ENCODE measurements at regions not wholly inside any gene's neighbourhood (a gene's known extent, or its start where the extent isn't known, plus 50 kb on each side); places are given as distances from the start of the nearest gene placed in this dataset.
"Not testable (repeated sequence)": the region's sequence is repeated elsewhere in the genome, so short reads cannot be mapped to it uniquely, and the experiment has no call there.

- no peak for DNase-seq
Observed at GRCh38 chr5:18749763-18750162, 1115.5 kb downstream of the TAF11L14 start.

GRCh38 chr5:18752317-18752716, 1118.1 kb downstream of the TAF11L14 start:
- DNase-seq, result no peak

GRCh38 chr5:18754201-18754600, 1119.9 kb downstream of the TAF11L14 start:
- DNase-seq, result no peak

GRCh38 chr5:18761801-18762200, 1127.5 kb downstream of the TAF11L14 start:
- no peak for DNase-seq

GRCh38 chr5:18764161-18764560, 1129.9 kb downstream of the TAF11L14 start:
- DNase-seq, result no peak

- no peak for DNase-seq
Observed at GRCh38 chr5:18765304-18765703, 1131.0 kb downstream of the TAF11L14 start.

GRCh38 chr5:18771097-18771610, 1136.9 kb downstream of the TAF11L14 start:
- no peak for DNase-seq

GRCh38 chr5:18772475-18772874, 1138.2 kb downstream of the TAF11L14 start:
- DNase-seq, result no peak

- DNase-seq, result no peak
Observed at GRCh38 chr5:18778225-18778624, 1144.0 kb downstream of the TAF11L14 start.

GRCh38 chr5:18789218-18789998, 1155.1 kb downstream of the TAF11L14 start:
- no peak for DNase-seq

- no peak for DNase-seq
Observed at GRCh38 chr5:18792145-18792544, 1157.9 kb downstream of the TAF11L14 start.

- no peak for DNase-seq
Observed at GRCh38 chr5:18797222-18797621, 1163.0 kb downstream of the TAF11L14 start.

- DNase-seq, result no peak
Observed at GRCh38 chr5:18798058-18798457, 1163.8 kb downstream of the TAF11L14 start.

GRCh38 chr5:18799482-18800128, 1165.3 kb downstream of the TAF11L14 start:
- no peak for DNase-seq

GRCh38 chr5:18800293-18801025, 1166.2 kb downstream of the TAF11L14 start:
- no peak for DNase-seq

- not testable (repeated sequence) for DNase-seq
Observed at GRCh38 chr5:18801413-18801812, 1167.2 kb downstream of the TAF11L14 start.

- DNase-seq, result no peak
Observed at GRCh38 chr5:18802336-18802735, 1168.1 kb downstream of the TAF11L14 start.

GRCh38 chr5:18805376-18805775, 1171.1 kb downstream of the TAF11L14 start:
- DNase-seq, result no peak

GRCh38 chr5:18807256-18808149, 1173.2 kb downstream of the TAF11L14 start:
- DNase-seq, result no peak

- no peak for DNase-seq
Observed at GRCh38 chr5:18811661-18812060, 1176.3 kb downstream of the CDH18 start.

GRCh38 chr5:18828351-18828750, 1159.6 kb downstream of the CDH18 start:
- no peak for DNase-seq

GRCh38 chr5:18829539-18829938, 1158.5 kb downstream of the CDH18 start:
- DNase-seq, result no peak

GRCh38 chr5:18850216-18850615, 1137.8 kb downstream of the CDH18 start:
- no peak for DNase-seq

Data from NCI-H187 (cell line).